Fibroblast of the aortic adventitia (primary cell): ENCODE measurements at regions not wholly inside any gene's neighbourhood (a gene's known extent, or its start where the extent isn't known, plus 50 kb on each side); places are given as distances from the start of the nearest gene placed in this dataset.

ENCODE experiments used
- DNase-seq: peaks from one replicate; pipeline ENCODE4 v3.0.0-alpha.2; 2010; ENCODE audit warnings: low read depth
- H3K4me3 ChIP-seq: 2 replicates; pipeline ENCODE4 v1.5.1; 2011; ENCODE audit warnings: low read depth, mild to moderate bottlenecking, control low read depth, low read length, moderate library complexity
- CTCF ChIP-seq: IDR thresholded peaks from 2 replicates; pipeline ENCODE4 v1.5.1; 2011; ENCODE audit warnings: mild to moderate bottlenecking, low read length, control low read depth, inconsistent platforms; ENCODE audit not compliant: insufficient read depth

GRCh38 chr15:62607114-62607462 is 435.5 kb upstream of the TPM1 start:
- no peak for DNase-seq
- no peak overlapping the region for H3K4me3 ChIP-seq
- TF ChIP-seq CTCF: no peak

- no peak overlapping the region for H3K4me3 ChIP-seq
- TF ChIP-seq CTCF: no peak
- DNase-seq: peak; percentile 29
Measured at GRCh38 chr15:62607643-62608042, 434.9 kb upstream of the TPM1 start.

GRCh38 chr15:62608369-62608768 is 434.2 kb upstream of the TPM1 start:
- no peak for TF ChIP-seq CTCF

GRCh38 chr15:62610265-62610869 is 432.2 kb upstream of the TPM1 start:
- no peak for TF ChIP-seq CTCF
- DNase-seq: no peak
- H3K4me3 ChIP-seq: no peak overlapping the region

More at GRCh38 chr15:62608369-62608768, 434.2 kb upstream of the TPM1 start:
- no peak overlapping the region for H3K4me3 ChIP-seq
- no peak for DNase-seq

GRCh38 chr15:62611002-62611401 is 431.5 kb upstream of the TPM1 start:
- TF ChIP-seq CTCF: no peak
- no peak for DNase-seq
- H3K4me3 ChIP-seq: no peak overlapping the region

GRCh38 chr15:62612183-62612733 is 430.3 kb upstream of the TPM1 start:
- no peak for TF ChIP-seq CTCF
- DNase-seq: no peak
- no peak overlapping the region for H3K4me3 ChIP-seq

GRCh38 chr15:62612771-62613170 is 429.8 kb upstream of the TPM1 start:
- DNase-seq: peak; percentile 36
- TF ChIP-seq CTCF: no peak
- no peak overlapping the region for H3K4me3 ChIP-seq
